T-helper 9 cell (primary cell): ENCODE measurements at regions not wholly inside any gene's neighbourhood (a gene's known extent, or its start where the extent isn't known, plus 50 kb on each side); places are given as distances from the start of the nearest gene placed in this dataset.
"Not testable (repeated sequence)": the region's sequence is repeated elsewhere in the genome, so short reads cannot be mapped to it uniquely, and the experiment has no call there.

ENCODE experiments used
- DNase-seq: peaks from one replicate; pipeline ENCODE4 v3.0.0-alpha.2; 2020

- DNase-seq = no peak
Measured at GRCh38 chr1:101371259-101371658, 134.4 kb downstream of the S1PR1 start.

- no peak for DNase-seq
Measured at GRCh38 chr1:101373570-101373969, 136.8 kb downstream of the S1PR1 start.

DNA sequence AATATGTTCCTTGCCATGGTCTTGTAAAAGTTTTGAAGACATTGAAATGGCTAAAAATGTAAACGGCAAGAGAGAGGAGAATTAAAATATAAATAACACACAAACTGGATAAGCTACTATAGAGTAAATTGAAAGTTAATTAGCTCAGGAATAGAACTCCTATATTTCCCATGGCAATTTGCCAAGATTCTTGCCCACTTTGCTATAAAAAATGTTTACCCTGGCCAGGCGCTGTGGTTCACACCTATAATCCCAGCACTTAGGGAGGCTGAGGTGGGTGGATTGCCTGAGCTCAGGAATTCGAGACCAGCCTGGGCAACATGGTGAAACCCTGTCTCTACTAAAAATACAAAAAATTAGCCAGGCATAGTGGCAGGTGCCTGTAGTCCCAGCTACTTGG is 138.6 kb downstream of the S1PR1 start:
- DNase-seq = not testable (repeated sequence)

DNA sequence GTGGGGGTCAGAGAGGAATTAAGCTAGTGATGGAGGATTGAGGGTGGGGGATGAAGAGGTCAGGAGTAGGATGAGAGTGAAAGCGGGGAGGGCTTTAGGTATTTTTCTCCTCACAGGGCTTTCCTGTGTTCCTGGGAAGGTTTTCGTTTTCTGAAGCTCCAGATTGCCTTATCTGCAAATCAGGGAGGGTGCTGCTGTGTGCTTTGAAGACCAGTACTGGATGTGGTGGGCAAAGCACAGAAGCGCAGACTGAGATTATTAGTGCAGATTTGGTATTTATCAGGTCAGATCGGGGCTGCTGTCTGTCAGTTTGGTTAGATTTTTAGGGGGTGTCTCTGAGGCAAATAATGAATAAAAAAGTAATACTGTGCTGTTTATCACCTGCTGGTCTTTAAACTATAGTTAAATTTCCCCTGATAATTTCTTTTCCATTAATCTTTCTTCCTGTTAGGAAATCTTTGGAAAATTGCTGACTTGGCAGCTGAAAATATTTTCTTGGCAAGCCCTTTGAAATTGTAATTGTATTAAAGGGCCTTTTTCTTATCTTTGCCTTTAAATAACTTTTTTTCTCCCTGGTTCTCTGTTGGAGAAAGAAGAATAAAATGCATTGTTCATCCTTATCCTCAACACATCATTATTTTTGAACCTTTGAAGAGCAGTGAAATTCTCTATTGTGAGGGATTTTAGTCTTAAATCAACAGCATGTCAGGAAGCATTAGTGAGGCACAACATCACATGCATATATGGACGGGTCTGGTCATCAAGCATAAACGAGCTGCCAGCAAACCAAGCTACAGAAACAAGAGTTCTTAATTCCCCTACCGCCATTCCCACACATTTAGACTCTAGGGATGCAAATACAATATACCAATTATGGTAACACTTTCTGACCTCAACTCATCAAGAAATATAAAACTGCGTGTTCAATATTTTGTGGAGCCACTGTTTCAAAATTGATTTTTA is 139.6 kb downstream of the S1PR1 start:
- no peak for DNase-seq

GRCh38 chr1:101377084-101377835 is 140.4 kb downstream of the S1PR1 start:
- DNase-seq = no peak

DNA sequence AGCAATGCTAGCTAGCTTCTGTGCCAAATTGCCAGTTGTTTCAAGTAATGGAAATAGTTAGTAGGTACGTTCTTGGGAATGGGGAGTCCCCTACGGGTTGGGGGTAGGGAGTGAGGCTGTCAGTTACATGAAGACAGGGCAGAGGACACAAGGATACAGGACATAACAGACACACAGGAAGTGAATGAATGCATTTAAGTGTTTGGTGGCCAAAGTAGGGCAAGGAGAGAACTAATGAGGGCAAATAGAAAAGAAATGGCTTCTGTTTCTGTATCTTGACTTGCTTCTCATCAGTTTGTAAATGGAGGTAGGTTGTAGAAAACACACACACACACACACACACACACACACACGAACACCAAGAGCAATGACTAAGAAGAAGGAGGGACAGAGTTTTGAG is 142.2 kb downstream of the S1PR1 start:
- no peak for DNase-seq

DNA sequence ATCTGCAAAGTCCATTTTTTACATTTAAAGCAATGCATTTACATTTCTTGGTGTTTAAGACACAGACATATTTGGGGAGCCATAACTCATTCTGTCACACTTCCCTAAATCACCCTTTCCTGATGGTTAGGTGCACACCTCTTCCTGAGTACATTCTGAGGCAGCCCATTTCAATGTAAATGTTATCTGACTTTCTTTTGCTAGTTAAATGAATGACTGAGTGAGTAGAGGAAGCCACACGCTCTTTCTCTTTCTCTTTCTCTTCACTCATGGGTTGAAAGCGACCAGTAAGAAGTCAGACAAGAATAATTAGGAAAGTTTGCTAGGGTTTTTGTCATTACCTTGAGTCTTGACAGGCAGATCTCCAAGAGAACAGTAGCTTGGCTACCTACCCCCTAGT is 143.1 kb downstream of the S1PR1 start:
- no peak for DNase-seq

- no peak for DNase-seq
Measured at GRCh38 chr1:101382135-101382534, 145.3 kb downstream of the S1PR1 start.

DNA sequence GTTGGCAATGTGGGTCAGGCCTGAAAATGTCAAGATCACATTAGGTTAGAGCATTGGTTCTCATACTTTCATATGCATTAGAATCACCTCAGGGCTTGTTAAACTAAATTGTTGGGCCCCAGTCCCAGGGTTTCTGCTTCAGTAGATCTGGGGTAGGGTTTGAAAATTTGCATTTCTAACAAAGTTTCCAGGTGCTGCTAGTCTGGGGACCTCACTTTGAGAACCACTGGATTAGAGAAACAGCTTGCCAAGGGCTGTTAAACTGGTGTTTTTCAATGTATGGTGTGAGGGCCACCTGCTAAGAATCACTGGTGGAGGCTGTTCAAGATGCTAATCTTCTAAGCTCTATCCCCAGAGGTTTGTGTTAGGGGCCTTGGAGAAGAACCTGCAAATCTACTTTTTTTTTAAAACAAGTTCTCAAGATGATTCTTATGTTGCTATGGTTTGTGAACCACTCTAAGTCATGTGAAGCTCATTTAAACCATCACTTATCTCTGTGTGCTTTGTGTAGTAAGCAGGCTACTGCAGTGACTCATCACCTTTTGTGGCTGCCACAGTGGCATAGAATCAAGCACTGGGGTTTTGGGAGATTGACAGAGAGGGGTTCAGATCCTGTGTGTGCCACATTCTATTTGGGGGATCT is 152.2 kb downstream of the S1PR1 start:
- DNase-seq = no peak

DNA sequence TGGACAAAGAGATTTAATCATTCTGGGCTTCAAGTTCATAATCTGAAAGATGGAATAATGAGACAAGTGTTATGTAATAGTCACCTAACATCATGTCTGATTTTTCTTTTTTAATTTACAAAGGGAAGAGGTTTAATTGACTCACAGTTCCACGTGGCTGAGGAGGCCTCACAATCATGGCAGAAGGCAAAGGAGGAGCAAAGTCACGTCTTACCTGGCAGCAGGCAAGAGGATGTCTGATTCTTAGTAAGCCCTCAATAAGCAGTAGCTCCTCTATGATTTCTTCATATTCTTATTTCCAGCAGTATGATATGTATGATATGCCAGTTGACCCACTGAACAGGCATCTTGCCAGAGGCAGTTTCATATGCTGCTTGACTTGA is 152.7 kb downstream of the S1PR1 start:
- no peak for DNase-seq

- no peak for DNase-seq
Measured at GRCh38 chr1:101392552-101392951, 155.7 kb downstream of the S1PR1 start.

GRCh38 chr1:101394041-101394440 is 157.2 kb downstream of the S1PR1 start:
- DNase-seq = no peak

- no peak for DNase-seq
Measured at GRCh38 chr1:101399222-101399621, 162.4 kb downstream of the S1PR1 start.

GRCh38 chr1:101406271-101406670 is 169.5 kb downstream of the S1PR1 start:
- no peak for DNase-seq

GRCh38 chr1:101406681-101407080 is 169.9 kb downstream of the S1PR1 start:
- no peak for DNase-seq

DNA sequence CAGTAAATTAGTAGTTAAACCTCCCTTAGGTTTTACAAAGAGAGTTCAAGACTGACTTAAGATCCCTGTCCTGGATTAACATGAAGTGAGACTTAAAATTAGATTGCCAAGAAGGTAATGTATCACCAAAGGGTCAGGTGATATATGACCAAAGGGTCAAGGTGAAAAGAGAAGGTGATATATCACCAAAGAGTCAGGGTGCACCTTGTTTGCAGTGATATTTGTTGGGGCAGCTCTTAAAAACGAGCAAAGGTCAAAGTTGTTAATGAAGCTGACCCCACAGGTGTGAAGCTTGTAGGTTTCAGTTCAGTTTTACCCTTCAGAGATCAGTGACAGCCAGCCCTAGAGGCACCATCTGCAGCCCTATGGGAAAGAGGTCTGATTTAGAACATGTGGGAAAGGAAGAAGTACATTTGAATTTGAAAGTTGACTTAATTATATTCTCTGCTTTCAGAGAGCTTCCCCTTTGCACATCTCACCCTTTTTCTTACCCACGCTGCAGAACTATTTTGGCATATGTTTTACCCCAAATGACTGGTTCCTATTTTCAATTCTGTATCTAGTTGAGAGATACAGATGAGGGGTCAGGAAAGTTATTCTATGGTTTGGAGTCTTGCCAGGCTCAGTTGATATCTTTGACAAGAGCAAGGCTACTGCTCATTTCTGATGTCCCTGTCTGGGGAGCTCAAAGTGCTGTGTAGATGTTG is 170.8 kb downstream of the S1PR1 start:
- no peak for DNase-seq

- no peak for DNase-seq
Measured at GRCh38 chr1:101408212-101409042, 171.6 kb downstream of the S1PR1 start.

- no peak for DNase-seq
Measured at GRCh38 chr1:101409102-101409501, 172.3 kb downstream of the S1PR1 start.

- no peak for DNase-seq
Measured at GRCh38 chr1:101410048-101410878, 173.4 kb downstream of the S1PR1 start.

- DNase-seq = no peak
Measured at GRCh38 chr1:101420406-101420805, 183.6 kb downstream of the S1PR1 start.

DNA sequence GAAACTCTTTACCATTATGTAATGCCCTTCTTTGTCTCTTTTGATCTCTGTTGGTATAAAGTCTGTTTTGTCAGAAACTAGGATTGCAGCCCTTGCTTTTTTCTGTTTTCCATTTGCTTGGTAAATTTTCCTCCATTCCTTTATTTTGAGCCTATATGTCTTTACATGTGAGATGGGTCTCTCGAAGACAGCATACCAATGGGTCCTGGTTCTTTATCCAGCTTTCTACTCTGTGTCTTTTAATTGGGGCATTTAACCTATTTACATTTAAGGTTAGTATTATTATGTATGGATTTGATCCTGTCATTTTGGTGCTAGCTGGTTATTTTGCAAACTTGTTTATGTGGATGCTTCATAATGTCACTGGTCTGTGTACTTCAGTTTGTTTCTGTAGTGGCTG is 191.3 kb downstream of the S1PR1 start:
- DNase-seq = not testable (repeated sequence)
